Left kidney (tissue), 1 donor: ENCODE measurements at regions not wholly inside any gene's neighbourhood (a gene's known extent, or its start where the extent isn't known, plus 50 kb on each side); places are given as distances from the start of the nearest gene placed in this dataset.

Experiments
- DNase-seq: peaks from one replicate; pipeline ENCODE4 v3.0.0-alpha.2; 2013

GRCh38 chr9:7394002-7394774 lies 405.4 kb downstream of the DMAC1 start:
- no peak for DNase-seq

- peak; percentile 84 for DNase-seq
Observed at GRCh38 chr9:7392148-7392547, 407.4 kb downstream of the DMAC1 start.

GRCh38 chr9:7388755-7389154 lies 410.8 kb downstream of the DMAC1 start:
- no peak for DNase-seq

- no peak for DNase-seq
Observed at GRCh38 chr9:7387840-7388239, 411.7 kb downstream of the DMAC1 start.

GRCh38 chr9:7382304-7382703 lies 417.3 kb downstream of the DMAC1 start:
- DNase-seq = no peak

- no peak for DNase-seq
Observed at GRCh38 chr9:7377489-7377888, 422.1 kb downstream of the DMAC1 start.

GRCh38 chr9:7376833-7377232 lies 422.7 kb downstream of the DMAC1 start:
- DNase-seq = no peak

GRCh38 chr9:7376213-7376612 lies 423.4 kb downstream of the DMAC1 start:
- no peak for DNase-seq

GRCh38 chr9:7375013-7375511 lies 424.5 kb downstream of the DMAC1 start:
- peak; percentile 63 for DNase-seq

GRCh38 chr9:7370988-7371387 lies 428.6 kb downstream of the DMAC1 start:
- no peak for DNase-seq

GRCh38 chr9:7370381-7370780 lies 429.2 kb downstream of the DMAC1 start:
- DNase-seq = no peak

- no peak for DNase-seq
Observed at GRCh38 chr9:7369384-7369821, 430.2 kb downstream of the DMAC1 start.

GRCh38 chr9:7368410-7369292 lies 430.9 kb downstream of the DMAC1 start:
- peak; percentile 66 for DNase-seq

GRCh38 chr9:7367726-7368125 lies 431.9 kb downstream of the DMAC1 start:
- DNase-seq = no peak

- no peak for DNase-seq
Observed at GRCh38 chr9:7366121-7366520, 433.5 kb downstream of the DMAC1 start.

GRCh38 chr9:7363777-7364477 lies 435.7 kb downstream of the DMAC1 start:
- no peak for DNase-seq

- DNase-seq = no peak
Observed at GRCh38 chr9:7360513-7360912, 439.1 kb downstream of the DMAC1 start.

- no peak for DNase-seq
Observed at GRCh38 chr9:7358876-7359275, 440.7 kb downstream of the DMAC1 start.

- DNase-seq = no peak
Observed at GRCh38 chr9:7354704-7355103, 444.9 kb downstream of the DMAC1 start.

GRCh38 chr9:7348692-7349091 lies 450.9 kb downstream of the DMAC1 start:
- no peak for DNase-seq

GRCh38 chr9:7347556-7347955 lies 452.0 kb downstream of the DMAC1 start:
- no peak for DNase-seq

GRCh38 chr9:7346144-7346543 lies 453.4 kb downstream of the DMAC1 start:
- DNase-seq = no peak
